Liver (tissue), 8 donors: ENCODE measurements at regions not wholly inside any gene's neighbourhood (a gene's known extent, or its start where the extent isn't known, plus 50 kb on each side); places are given as distances from the start of the nearest gene placed in this dataset.

Source experiments
- DNase-seq: peaks from one replicate; pipeline ENCODE4 v3.0.0-alpha.2; 2017; ENCODE audit warnings: low spot score
- H3K27ac ChIP-seq, 2 donors: one replicate each; pipeline ENCODE4 v1.7.0; 2013; ENCODE audit warnings: inconsistent platforms in 2 of 2, low read length in 2 of 2, control low read depth in 1 of 2, low read depth in 1 of 2, mild to moderate bottlenecking in 1 of 2
- H3K27me3 ChIP-seq, 4 donors: one replicate each; pipeline versions ENCODE4 v1.6.1 to v1.7.0; 2013; ENCODE audit warnings: low read length in 3 of 4, inconsistent platforms in 1 of 4, mild to moderate bottlenecking in 1 of 4, moderate library complexity in 1 of 4; ENCODE audit not compliant: control insufficient read depth in 4 of 4, insufficient read depth in 4 of 4
- H3K36me3 ChIP-seq, 4 donors: one replicate each; pipeline versions ENCODE4 v1.6.1 to v1.7.0; 2013; ENCODE audit warnings: low read length in 3 of 4, mild to moderate bottlenecking in 3 of 4, low read depth in 1 of 4, moderate library complexity in 1 of 4; ENCODE audit not compliant: control insufficient read depth in 4 of 4, insufficient read depth in 3 of 4
- H3K4me1 ChIP-seq, 4 donors: one replicate each; pipeline versions ENCODE4 v1.6.1 to v1.7.0; 2013; ENCODE audit warnings: low read length in 3 of 4, mild to moderate bottlenecking in 3 of 4, moderate library complexity in 1 of 4; ENCODE audit not compliant: control insufficient read depth in 4 of 4, insufficient read depth in 4 of 4
- H3K4me3 ChIP-seq, 3 donors: one replicate each; pipeline versions ENCODE4 v1.6.1 to v1.7.0; 2013; ENCODE audit warnings: low read length in 3 of 3, control low read depth in 1 of 3, low read depth in 1 of 3, mild to moderate bottlenecking in 1 of 3
- H3K9ac ChIP-seq, 2 donors: one replicate each; pipeline ENCODE4 v1.7.0; 2013; ENCODE audit warnings: low read length in 2 of 2, mild to moderate bottlenecking in 2 of 2, moderate library complexity in 2 of 2, control low read depth in 1 of 2, low read depth in 1 of 2
- H3K9me3 ChIP-seq, 4 donors: one replicate each; pipeline versions ENCODE4 v1.6.1 to v1.7.0; 2013; ENCODE audit warnings: low read length in 3 of 4; ENCODE audit not compliant: control insufficient read depth in 4 of 4
- EGR1 ChIP-seq, 2 donors: IDR thresholded peaks; 2 replicates each; pipeline ENCODE4 v1.6.1; 2016 to 2018; ENCODE audit warnings: antibody characterized with exemption in 2 of 2, low read depth in 2 of 2
- FOXA1 ChIP-seq: IDR thresholded peaks from 2 replicates; pipeline ENCODE4 v1.6.1; 2016; ENCODE audit warnings: antibody characterized with exemption
- FOXA2 ChIP-seq: IDR thresholded peaks from 2 replicates; pipeline ENCODE4 v1.6.1; 2016; ENCODE audit warnings: antibody characterized with exemption
- GABPA ChIP-seq, 2 donors: IDR thresholded peaks in 1 of 2; conservative IDR thresholded peaks in 1 of 2; 2 replicates each; pipeline ENCODE4 v1.6.1; 2016; ENCODE audit warnings: antibody characterized with exemption in 2 of 2, mild to moderate bottlenecking in 1 of 2, moderate library complexity in 1 of 2
- HNF4A ChIP-seq, 2 donors: conservative IDR thresholded peaks; 2 replicates each; pipeline ENCODE4 v1.6.1; 2016; ENCODE audit warnings: antibody characterized with exemption in 2 of 2, mild to moderate bottlenecking in 2 of 2
- HNF4G ChIP-seq: IDR thresholded peaks from 2 replicates; pipeline ENCODE4 v1.6.1; 2016; ENCODE audit warnings: antibody characterized with exemption
- JUND ChIP-seq, 2 donors: IDR thresholded peaks; 2 replicates each; pipeline ENCODE4 v1.6.1; 2016; ENCODE audit warnings: antibody characterized with exemption in 2 of 2
- NR2F2 ChIP-seq: IDR thresholded peaks from 2 replicates; pipeline ENCODE4 v1.6.1; 2016; ENCODE audit warnings: antibody characterized with exemption
- RAD21 ChIP-seq, 2 donors: IDR thresholded peaks; 2 replicates each; pipeline ENCODE4 v1.6.1; 2016; ENCODE audit warnings: antibody characterized with exemption in 2 of 2, mild to moderate bottlenecking in 2 of 2
- RXRA ChIP-seq, 2 donors: IDR thresholded peaks; 2 replicates each; pipeline ENCODE4 v1.6.1; 2017 to 2018; ENCODE audit warnings: antibody characterized with exemption in 2 of 2, mild to moderate bottlenecking in 1 of 2
- TAF1 ChIP-seq: conservative IDR thresholded peaks from 2 replicates; pipeline ENCODE4 v1.6.1; 2016; ENCODE audit warnings: antibody characterized with exemption, mild to moderate bottlenecking
- YY1 ChIP-seq: IDR thresholded peaks from 2 replicates; pipeline ENCODE4 v1.6.1; 2016; ENCODE audit warnings: antibody characterized with exemption, mild to moderate bottlenecking
- whole genome bisulfite sequencing: extraction: QIAGEN DNeasy Blood & Tissue Kit; methylation state at CpG from one replicate; pipeline ENCODE4 v1.1.7; 2013; 5-methylcytosine and 5-hydroxymethylcytosine counted together
- TF ChIP-seq, protein P1 (sequence below): fragments of 150-350 bp; IDR thresholded peaks from 2 replicates; pipeline ENCODE4 v1.5.1; 2017; ENCODE audit warnings: improper control_type of control experiment, low read depth, low read length; ENCODE audit not compliant: missing input control
- TF ChIP-seq, protein P2 (sequence below): IDR thresholded peaks from 2 replicates; pipeline ENCODE4 v1.6.1; 2016; ENCODE audit warnings: antibody characterized with exemption
- TF ChIP-seq, protein P3 (sequence below): IDR thresholded peaks from 2 replicates; pipeline ENCODE4 v1.6.1; 2016; ENCODE audit warnings: antibody characterized with exemption, mild to moderate bottlenecking
- TF ChIP-seq, protein P4 (sequence below): IDR thresholded peaks from 2 replicates; pipeline ENCODE4 v1.6.1; 2016; ENCODE audit warnings: antibody characterized with exemption
- TF ChIP-seq, protein P5 (sequence below): IDR thresholded peaks from 2 replicates; pipeline ENCODE4 v1.6.1; 2016; ENCODE audit warnings: antibody characterized with exemption
- donor health status: healthy.
- donor health status: healthy.
- donor health status: healthy.
- donor health status: healthy.
- donor health status: healthy.

DNA sequence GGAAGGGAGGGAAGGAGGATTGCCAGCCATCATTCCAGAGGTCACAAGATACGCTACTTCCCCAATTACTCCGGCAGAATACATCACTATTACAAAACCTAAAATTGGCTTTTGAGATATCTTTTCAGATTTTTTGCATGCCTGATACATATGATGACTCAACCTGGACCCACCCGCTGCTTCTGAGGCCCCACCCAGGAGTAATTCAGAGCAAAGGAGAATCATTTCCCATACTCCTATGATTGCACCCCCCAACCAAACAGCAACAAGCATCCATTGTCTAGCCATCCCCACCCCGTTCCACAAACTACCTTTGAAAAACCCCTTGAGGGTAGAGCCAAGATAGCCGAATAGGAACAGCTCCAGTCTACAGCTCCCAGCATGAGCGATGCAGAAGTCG is 163.5 kb upstream of the GJE1 start:
- peak overlapping the region; percentile 52 to 61 for H3K27ac ChIP-seq
- TF ChIP-seq, protein P1, sequence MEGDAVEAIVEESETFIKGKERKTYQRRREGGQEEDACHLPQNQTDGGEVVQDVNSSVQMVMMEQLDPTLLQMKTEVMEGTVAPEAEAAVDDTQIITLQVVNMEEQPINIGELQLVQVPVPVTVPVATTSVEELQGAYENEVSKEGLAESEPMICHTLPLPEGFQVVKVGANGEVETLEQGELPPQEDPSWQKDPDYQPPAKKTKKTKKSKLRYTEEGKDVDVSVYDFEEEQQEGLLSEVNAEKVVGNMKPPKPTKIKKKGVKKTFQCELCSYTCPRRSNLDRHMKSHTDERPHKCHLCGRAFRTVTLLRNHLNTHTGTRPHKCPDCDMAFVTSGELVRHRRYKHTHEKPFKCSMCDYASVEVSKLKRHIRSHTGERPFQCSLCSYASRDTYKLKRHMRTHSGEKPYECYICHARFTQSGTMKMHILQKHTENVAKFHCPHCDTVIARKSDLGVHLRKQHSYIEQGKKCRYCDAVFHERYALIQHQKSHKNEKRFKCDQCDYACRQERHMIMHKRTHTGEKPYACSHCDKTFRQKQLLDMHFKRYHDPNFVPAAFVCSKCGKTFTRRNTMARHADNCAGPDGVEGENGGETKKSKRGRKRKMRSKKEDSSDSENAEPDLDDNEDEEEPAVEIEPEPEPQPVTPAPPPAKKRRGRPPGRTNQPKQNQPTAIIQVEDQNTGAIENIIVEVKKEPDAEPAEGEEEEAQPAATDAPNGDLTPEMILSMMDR: no peak
- TF ChIP-seq RAD21 (IDR thresholded peaks at IDR 0.05) (no peak), TAF1 (no peak), EGR1 (IDR thresholded peaks at IDR 0.05; ENCODE audit: low read depth in 2 of 2) (no peak), RXRA (IDR thresholded peaks at IDR 0.05) (no peak), HNF4A (conservative IDR thresholded peaks at IDR 0.05) (no peak), GABPA (IDR thresholded peaks at IDR 0.05 in 1 of 2, conservative IDR thresholded peaks at IDR 0.05 in 1 of 2) (no peak), HNF4G (no peak), JUND (IDR thresholded peaks at IDR 0.05) (no peak), YY1 (no peak), FOXA1 (no peak), FOXA2 (no peak), NR2F2 (no peak)
- TF ChIP-seq, protein P2, sequence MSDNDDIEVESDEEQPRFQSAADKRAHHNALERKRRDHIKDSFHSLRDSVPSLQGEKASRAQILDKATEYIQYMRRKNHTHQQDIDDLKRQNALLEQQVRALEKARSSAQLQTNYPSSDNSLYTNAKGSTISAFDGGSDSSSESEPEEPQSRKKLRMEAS: no peak
- TF ChIP-seq, protein P3, sequence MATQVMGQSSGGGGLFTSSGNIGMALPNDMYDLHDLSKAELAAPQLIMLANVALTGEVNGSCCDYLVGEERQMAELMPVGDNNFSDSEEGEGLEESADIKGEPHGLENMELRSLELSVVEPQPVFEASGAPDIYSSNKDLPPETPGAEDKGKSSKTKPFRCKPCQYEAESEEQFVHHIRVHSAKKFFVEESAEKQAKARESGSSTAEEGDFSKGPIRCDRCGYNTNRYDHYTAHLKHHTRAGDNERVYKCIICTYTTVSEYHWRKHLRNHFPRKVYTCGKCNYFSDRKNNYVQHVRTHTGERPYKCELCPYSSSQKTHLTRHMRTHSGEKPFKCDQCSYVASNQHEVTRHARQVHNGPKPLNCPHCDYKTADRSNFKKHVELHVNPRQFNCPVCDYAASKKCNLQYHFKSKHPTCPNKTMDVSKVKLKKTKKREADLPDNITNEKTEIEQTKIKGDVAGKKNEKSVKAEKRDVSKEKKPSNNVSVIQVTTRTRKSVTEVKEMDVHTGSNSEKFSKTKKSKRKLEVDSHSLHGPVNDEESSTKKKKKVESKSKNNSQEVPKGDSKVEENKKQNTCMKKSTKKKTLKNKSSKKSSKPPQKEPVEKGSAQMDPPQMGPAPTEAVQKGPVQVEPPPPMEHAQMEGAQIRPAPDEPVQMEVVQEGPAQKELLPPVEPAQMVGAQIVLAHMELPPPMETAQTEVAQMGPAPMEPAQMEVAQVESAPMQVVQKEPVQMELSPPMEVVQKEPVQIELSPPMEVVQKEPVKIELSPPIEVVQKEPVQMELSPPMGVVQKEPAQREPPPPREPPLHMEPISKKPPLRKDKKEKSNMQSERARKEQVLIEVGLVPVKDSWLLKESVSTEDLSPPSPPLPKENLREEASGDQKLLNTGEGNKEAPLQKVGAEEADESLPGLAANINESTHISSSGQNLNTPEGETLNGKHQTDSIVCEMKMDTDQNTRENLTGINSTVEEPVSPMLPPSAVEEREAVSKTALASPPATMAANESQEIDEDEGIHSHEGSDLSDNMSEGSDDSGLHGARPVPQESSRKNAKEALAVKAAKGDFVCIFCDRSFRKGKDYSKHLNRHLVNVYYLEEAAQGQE: no peak
- TF ChIP-seq, protein P4, sequence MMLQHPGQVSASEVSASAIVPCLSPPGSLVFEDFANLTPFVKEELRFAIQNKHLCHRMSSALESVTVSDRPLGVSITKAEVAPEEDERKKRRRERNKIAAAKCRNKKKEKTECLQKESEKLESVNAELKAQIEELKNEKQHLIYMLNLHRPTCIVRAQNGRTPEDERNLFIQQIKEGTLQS: no peak
- TF ChIP-seq, protein P5, sequence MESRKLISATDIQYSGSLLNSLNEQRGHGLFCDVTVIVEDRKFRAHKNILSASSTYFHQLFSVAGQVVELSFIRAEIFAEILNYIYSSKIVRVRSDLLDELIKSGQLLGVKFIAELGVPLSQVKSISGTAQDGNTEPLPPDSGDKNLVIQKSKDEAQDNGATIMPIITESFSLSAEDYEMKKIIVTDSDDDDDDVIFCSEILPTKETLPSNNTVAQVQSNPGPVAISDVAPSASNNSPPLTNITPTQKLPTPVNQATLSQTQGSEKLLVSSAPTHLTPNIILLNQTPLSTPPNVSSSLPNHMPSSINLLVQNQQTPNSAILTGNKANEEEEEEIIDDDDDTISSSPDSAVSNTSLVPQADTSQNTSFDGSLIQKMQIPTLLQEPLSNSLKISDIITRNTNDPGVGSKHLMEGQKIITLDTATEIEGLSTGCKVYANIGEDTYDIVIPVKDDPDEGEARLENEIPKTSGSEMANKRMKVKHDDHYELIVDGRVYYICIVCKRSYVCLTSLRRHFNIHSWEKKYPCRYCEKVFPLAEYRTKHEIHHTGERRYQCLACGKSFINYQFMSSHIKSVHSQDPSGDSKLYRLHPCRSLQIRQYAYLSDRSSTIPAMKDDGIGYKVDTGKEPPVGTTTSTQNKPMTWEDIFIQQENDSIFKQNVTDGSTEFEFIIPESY: no peak
- H3K4me1 ChIP-seq: peaks cover 0 to 6% (median 4%) of the 10 kb centered on the region in 4 donors
- no peaks in the 10 kb centered on the region for H3K36me3 ChIP-seq
- H3K4me3 ChIP-seq: peak overlapping the region in 1 of 3 donors; percentile 17
- H3K27me3 ChIP-seq: no peaks in the 10 kb centered on the region
- 91% methylated on average over 7 of the region's 7 CpGs for WGBS
- no peak overlapping the region for H3K9ac ChIP-seq
- H3K9me3 ChIP-seq: no peaks in the 10 kb centered on the region
- DNase-seq: no peak
